VCaP (cell line): ENCODE measurements at regions not wholly inside any gene's neighbourhood (a gene's known extent, or its start where the extent isn't known, plus 50 kb on each side); places are given as distances from the start of the nearest gene placed in this dataset.

Experiments used
- H3K27ac ChIP-seq: fragments of 450-650 bp; 2 replicates; pipeline ENCODE4 v1.5.1; 2017
- CTCF ChIP-seq: fragments of 450-650 bp; conservative IDR thresholded peaks from 2 replicates; pipeline ENCODE4 v1.5.1; 2017; ENCODE audit warnings: mild to moderate bottlenecking, moderate library complexity

GRCh38 chr6:110551088-110551487 is 74.7 kb upstream of the SLC22A16 start:
- no peak for TF ChIP-seq CTCF
- peak overlapping the region; percentile 100 for H3K27ac ChIP-seq

GRCh38 chr6:110550353-110550752 is 73.9 kb upstream of the SLC22A16 start:
- peak overlapping the region; percentile 100; the same call in 1 of the 2 replicates for H3K27ac ChIP-seq
- no peak for TF ChIP-seq CTCF

DNA sequence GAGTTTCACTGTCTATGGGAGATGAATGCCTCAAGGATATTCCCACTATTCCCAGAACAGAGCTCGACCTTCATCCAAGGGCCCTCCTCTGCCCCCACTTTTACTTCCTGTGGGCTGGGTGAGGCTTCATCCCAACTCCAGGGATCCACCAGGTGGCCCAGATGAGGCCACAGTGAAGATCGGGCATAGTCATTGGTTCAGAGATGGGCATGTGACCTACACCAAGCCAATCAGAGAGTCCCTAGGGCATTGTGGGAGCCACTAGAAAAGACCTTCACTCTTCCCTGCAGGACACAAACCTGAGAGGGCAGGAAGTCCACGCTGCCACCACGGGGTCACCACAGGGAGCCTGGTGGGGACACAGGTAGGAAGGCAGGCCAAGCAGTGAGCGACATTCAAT is 72.9 kb upstream of the SLC22A16 start:
- H3K27ac ChIP-seq = peak overlapping the region; percentile 100; the same call in 1 of the 2 replicates

DNA sequence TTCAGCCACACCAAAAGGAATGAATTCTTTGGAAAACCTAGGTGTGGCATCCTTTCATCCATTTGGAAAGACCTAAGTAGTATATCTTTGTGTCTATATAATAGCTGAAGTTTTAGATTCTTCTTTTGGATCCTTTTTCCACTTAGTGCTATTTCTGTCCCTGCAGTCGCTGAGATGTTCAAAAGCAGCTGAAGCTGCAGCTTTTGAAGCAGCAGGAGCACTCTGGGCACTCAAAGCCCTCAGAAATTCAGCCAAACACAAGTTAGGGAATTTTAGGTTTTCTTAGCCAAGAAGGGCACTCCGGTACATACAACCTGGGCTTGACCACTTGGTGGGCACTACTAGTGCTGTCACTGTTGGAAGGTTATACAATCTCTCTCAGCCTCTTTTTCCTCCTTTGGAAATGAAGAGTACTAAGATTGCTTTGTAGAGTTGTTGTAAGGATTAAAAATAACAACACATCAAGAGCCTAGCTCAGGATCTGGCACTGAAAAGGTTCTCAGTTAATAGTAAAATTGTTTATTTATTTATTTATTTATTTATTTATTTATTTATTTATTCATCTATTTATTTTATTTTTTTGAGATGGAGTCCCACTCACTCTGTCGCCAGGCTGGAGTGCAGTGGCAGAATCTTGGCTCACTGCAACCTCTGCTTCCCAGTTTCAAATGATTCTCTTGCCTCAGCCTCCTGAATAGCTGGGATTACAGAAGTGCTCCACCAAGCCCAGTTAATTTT is 71.9 kb upstream of the SLC22A16 start:
- TF ChIP-seq CTCF = no peak
- H3K27ac ChIP-seq = peak overlapping the region; percentile 100

More for the DNA sequence above, 72.9 kb upstream of the SLC22A16 start:
- TF ChIP-seq CTCF = no peak

DNA sequence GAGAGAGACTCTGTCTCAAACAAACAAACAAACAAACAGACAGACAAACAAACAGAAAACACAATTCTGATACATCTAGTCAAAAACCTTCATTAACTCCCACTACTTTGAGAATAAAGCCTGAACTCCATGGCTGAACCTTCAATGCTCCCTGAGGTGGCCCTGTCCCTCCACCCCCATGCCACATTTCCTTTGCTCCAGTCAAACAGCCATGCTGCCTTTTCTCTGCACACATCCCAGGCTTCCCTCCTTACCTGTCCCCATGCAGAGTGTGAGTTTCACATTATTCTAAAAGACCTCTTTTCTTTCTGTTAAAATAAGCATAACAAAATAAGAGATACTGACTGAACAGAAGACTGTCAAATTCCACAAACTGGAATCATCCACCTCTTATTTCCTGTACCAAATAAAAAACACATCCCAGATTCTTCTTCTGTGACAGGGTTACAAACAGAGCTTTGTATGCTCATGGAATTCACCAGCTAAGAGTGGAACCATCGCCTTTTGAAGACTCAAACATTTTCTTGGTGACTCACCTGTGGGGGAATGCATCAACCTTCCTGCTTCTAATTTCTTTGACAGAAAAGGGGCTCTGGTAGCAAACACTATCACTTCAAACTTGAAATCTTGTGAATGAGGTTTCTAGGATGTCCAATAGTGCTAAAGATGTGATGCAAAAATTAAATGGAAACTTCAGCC is 71.0 kb upstream of the SLC22A16 start:
- peak overlapping the region; percentile 100 for H3K27ac ChIP-seq
- no peak for TF ChIP-seq CTCF

DNA sequence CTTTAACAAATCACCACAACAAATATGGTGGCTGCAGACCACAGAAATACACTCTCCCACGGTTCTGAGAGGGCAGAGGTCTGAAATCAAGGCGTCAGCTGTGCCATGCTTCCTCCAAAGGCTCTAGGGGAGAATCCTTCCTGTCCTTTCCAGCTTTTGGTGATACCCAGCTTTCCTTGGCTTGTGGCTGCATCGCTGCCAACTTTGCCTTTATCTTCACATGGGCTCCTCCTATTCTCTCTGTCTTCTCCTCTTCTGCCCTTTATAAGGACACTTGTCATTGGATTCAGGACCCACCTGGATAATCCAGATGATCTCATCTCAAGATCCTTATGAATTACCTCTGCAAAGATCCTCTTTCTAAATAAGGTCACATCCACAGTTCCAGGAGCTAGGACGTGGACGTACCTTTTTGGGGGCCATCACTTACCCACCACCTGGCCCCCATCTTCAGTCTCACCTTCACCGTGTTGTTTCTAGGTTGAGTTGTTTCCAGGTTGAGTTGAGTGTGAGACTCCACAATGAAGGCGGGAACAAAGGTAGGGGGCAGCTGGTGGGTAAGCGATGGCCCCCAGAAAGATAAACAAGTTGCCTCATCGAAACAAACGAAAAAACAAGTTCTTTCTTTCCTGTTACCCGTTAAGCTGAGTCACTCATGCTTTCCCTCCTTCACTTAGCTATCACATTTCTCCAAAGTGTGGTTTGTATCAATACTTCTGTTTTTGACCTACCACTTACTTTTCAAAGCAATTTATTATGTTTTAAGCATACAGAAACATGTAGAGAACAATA is 68.9 kb upstream of the SLC22A16 start:
- no peak for TF ChIP-seq CTCF
- H3K27ac ChIP-seq = peak overlapping the region; percentile 100; the same call in 1 of the 2 replicates

GRCh38 chr6:110544472-110544871 is 68.1 kb upstream of the SLC22A16 start:
- no peak for TF ChIP-seq CTCF
- peak overlapping the region; percentile 100 for H3K27ac ChIP-seq
